Uterus (tissue), 3 donors: ENCODE measurements at regions not wholly inside any gene's neighbourhood (a gene's known extent, or its start where the extent isn't known, plus 50 kb on each side); places are given as distances from the start of the nearest gene placed in this dataset.

Experiments used
- DNase-seq, 2 donors: peaks; one replicate each; pipeline ENCODE4 v3.0.0-alpha.2; 2019 to 2020
- H3K27ac ChIP-seq, 2 donors: fragments of 200-600 bp; sonication (generic); 1 replicate in 1 of 2; 2 replicates in 1 of 2; pipeline ENCODE4 v1.5.1; 2016 to 2018
- H3K27me3 ChIP-seq, 2 donors: fragments of 200-600 bp; sonication (generic); one replicate each; pipeline ENCODE4 v1.5.1; 2018 to 2019; ENCODE audit warnings: control low read depth in 1 of 2
- H3K36me3 ChIP-seq, 2 donors: fragments of 200-600 bp; sonication (generic); one replicate each; pipeline ENCODE4 v1.5.1; 2019; ENCODE audit warnings: control low read depth in 1 of 2
- H3K4me1 ChIP-seq, 2 donors: fragments of 200-600 bp; sonication (generic); one replicate each; pipeline ENCODE4 v1.5.1; 2018 to 2019; ENCODE audit warnings: control low read depth in 1 of 2
- H3K4me3 ChIP-seq, 2 donors: fragments of 200-600 bp; sonication (generic); 1 replicate in 1 of 2; 2 replicates in 1 of 2; pipeline ENCODE4 v1.5.1; 2018 to 2019; ENCODE audit warnings: mild to moderate bottlenecking in 1 of 2
- H3K9me3 ChIP-seq, 2 donors: fragments of 200-600 bp; sonication (generic); one replicate each; pipeline ENCODE4 v1.5.1; 2019; ENCODE audit warnings: control low read depth in 1 of 2
- CTCF ChIP-seq, 4 experiments: fragments of 200-600 bp in 2 of 4; fragments of 450-650 bp in 2 of 4; sonication (generic) in 2 of 4; IDR thresholded peaks; one replicate each; pipeline ENCODE4 v1.5.1; 2016 to 2019; ENCODE audit warnings: antibody characterized with exemption in 4 of 4, mild to moderate bottlenecking in 2 of 4, moderate library complexity in 1 of 4
- POLR2A ChIP-seq, 2 donors: fragments of 450-650 bp; IDR thresholded peaks; one replicate each; pipeline ENCODE4 v1.6.1; 2016; ENCODE audit warnings: antibody characterized with exemption in 2 of 2, mild to moderate bottlenecking in 1 of 2, moderate library complexity in 1 of 2
- intact Hi-C: fragments of 100-400 bp; cut with DNase I; formaldehyde crosslinking; loops from one replicate; pipeline ENCODE4 v1.15.1; 2023; ENCODE audit warnings: low total_unique reads
- donor health status: DM: yes; HTN: yes; CAD: no.

GRCh38 chr10:29140991-29141390 lies 147.9 kb upstream of the LYZL1 start:
- H3K4me3 ChIP-seq, result no peak overlapping the region
- no peak overlapping the region for H3K27ac ChIP-seq
- no peak for TF ChIP-seq CTCF (IDR thresholded peaks at IDR 0.05)
- no peak for TF ChIP-seq POLR2A (IDR thresholded peaks at IDR 0.05)
- no peaks in the 10 kb centered on the region for H3K36me3 ChIP-seq
- intact Hi-C loops, result no loop called here
- H3K4me1 ChIP-seq, result no peaks in the 10 kb centered on the region
- no peaks in the 10 kb centered on the region for H3K27me3 ChIP-seq
- no peak for DNase-seq
- H3K9me3 ChIP-seq, result no peaks in the 10 kb centered on the region

- DNase-seq, result no peak
- Histone ChIP-seq H3K4me3 (no peak overlapping the region), H3K27me3 (no peaks in the 10 kb centered on the region), H3K36me3 (no peaks in the 10 kb centered on the region), H3K4me1 (no peaks in the 10 kb centered on the region), H3K9me3 (no peaks in the 10 kb centered on the region), H3K27ac (no peak overlapping the region)
- intact Hi-C loops, result no loop called here
- no peak for TF ChIP-seq CTCF (IDR thresholded peaks at IDR 0.05)
Observed at GRCh38 chr10:29141761-29142160, 147.1 kb upstream of the LYZL1 start.

GRCh38 chr10:29142516-29143314 lies 146.2 kb upstream of the LYZL1 start:
- no peak for DNase-seq
- intact Hi-C loops, result no loop called here
- H3K36me3 ChIP-seq, result no peaks in the 10 kb centered on the region
- no peak for TF ChIP-seq POLR2A (IDR thresholded peaks at IDR 0.05)
- TF ChIP-seq CTCF (IDR thresholded peaks at IDR 0.05), result no peak
- no peak overlapping the region for H3K4me3 ChIP-seq
- no peak overlapping the region for H3K27ac ChIP-seq
- no peaks in the 10 kb centered on the region for H3K9me3 ChIP-seq
- no peaks in the 10 kb centered on the region for H3K27me3 ChIP-seq
- H3K4me1 ChIP-seq, result no peaks in the 10 kb centered on the region

GRCh38 chr10:29144126-29144525 lies 144.7 kb upstream of the LYZL1 start:
- H3K27me3 ChIP-seq, result no peaks in the 10 kb centered on the region
- no peak for DNase-seq
- intact Hi-C loops, result no loop called here
- no peaks in the 10 kb centered on the region for H3K9me3 ChIP-seq
- H3K27ac ChIP-seq, result no peak overlapping the region
- TF ChIP-seq POLR2A (IDR thresholded peaks at IDR 0.05), result no peak
- TF ChIP-seq CTCF (IDR thresholded peaks at IDR 0.05), result no peak
- H3K4me1 ChIP-seq, result no peaks in the 10 kb centered on the region
- no peaks in the 10 kb centered on the region for H3K36me3 ChIP-seq
- no peak overlapping the region for H3K4me3 ChIP-seq

GRCh38 chr10:29146311-29147100 lies 142.4 kb upstream of the LYZL1 start:
- H3K36me3 ChIP-seq, result no peaks in the 10 kb centered on the region
- no peak overlapping the region for H3K4me3 ChIP-seq
- H3K27ac ChIP-seq, result no peak overlapping the region
- H3K27me3 ChIP-seq, result no peaks in the 10 kb centered on the region
- DNase-seq, result no peak
- H3K4me1 ChIP-seq, result no peaks in the 10 kb centered on the region
- TF ChIP-seq CTCF (IDR thresholded peaks at IDR 0.05) (no peak), POLR2A (IDR thresholded peaks at IDR 0.05) (no peak)
- no peaks in the 10 kb centered on the region for H3K9me3 ChIP-seq
- intact Hi-C loops, result no loop called here
